Retina (tissue), 1 donor: ENCODE measurements at regions not wholly inside any gene's neighbourhood (a gene's known extent, or its start where the extent isn't known, plus 50 kb on each side); places are given as distances from the start of the nearest gene placed in this dataset.
"Not testable (repeated sequence)": the region's sequence is repeated elsewhere in the genome, so short reads cannot be mapped to it uniquely, and the experiment has no call there.

Experiments
- DNase-seq: peaks from one replicate; pipeline ENCODE4 v3.0.0-alpha.2; 2016

DNA sequence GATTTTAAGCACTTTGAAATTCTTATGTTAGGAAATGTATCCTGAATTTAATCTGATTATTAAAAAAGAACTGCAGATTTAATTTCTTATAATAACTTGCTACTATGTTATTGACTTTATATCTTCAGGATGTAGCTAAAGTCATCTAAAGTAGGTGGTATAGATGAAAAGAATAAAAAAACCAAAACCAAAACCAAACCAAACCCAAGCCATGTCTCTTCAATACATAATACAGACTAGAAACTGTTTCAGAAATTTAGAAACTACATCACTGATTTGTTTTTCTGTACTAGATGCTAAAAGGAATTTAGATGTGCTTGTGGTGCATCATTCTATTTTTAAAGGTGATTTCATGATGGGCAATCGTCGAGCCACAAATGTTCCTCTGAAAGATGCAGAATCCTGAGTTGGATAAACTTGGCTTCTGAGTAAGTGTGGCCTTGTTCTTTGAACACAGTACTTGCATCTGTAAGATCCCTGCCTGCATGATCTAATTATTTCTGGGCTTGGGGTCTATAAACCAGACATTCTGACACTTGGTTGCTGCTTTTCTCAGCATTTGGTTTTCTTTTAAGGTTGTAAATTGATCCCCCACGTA, 287.1 kb upstream of the SUCLG2 start:
- DNase-seq: no peak

DNA sequence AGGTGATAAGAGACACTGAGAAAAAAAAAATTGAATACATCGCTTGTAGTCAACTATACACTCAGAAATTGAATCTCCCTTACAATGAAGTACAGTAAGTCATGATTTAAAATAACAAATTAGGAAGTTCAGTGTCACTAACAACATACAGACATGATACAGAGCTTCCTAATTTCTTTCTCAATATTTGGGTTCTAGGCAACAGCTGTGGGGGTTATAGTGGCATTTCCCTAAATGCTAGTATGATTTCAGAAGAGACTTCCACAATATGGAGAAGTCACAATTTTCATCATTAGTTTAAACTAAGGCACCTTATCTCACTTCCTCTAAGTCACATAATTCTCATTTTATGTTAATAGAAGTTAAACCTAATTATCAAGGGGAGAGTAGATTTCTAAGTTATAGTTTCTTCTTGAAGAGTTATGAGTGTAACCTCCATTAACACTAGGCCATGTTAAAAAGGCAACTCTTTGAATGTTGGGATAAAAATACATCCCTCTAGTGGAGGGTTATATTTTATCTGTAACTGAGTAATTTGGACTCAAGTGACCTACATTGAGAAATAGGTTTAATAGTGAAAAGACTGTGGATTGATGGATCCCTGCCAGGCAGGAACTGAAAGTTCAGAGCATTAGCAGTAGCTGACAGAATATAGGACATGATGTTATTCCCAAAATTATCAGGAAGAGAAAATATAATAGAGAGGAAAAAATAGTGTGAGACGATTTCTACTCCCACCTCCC, 286.0 kb upstream of the SUCLG2 start:
- no peak for DNase-seq

DNA sequence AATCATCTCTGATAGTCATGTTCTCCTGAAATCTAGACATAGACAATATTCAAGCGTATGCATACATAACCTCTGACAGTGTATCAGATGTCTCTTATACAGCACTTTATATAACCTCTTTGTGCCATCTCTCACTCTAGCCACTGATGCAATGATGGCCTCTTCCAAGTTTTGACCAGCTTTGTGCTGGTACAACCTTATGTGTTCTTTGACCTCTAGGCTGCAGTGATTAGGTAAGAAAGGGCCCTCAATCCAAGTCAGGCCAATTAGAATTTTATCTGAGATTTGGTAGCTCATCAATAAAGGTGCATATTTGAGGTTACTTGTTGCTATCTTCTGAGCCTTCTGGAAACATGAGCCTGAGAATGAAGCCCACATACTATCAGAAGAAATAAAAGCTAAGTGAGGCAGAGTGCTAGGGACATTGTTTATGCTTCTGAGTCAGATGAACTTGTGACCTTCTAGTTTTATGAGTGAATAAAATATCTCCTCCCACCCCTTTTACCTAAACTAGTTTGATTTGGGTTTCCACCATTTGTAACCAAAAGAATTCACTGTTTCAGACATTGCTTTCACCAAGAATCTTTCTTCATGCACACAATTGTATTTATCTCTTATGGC, 283.2 kb upstream of the SUCLG2 start:
- no peak for DNase-seq

DNA sequence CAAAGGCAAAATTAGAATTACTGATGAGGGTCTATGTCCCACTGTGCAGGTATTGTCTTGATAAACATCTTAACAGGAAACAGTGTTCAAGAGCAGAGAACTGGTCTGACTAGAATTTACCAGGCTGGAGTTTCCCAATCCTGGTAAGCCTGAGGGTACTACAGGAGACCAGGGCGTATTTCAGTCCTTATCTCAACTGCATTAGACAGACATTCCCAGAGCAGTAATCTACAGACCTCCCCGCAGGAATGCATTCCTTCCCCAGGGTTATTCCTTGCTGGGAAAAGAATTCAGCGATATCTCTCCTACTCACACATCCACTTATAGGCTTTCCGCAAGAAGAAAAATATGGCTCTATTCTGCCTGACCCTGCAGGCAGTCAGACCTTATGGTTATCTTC, 276.0 kb upstream of the SUCLG2 start:
- not testable (repeated sequence) for DNase-seq

DNA sequence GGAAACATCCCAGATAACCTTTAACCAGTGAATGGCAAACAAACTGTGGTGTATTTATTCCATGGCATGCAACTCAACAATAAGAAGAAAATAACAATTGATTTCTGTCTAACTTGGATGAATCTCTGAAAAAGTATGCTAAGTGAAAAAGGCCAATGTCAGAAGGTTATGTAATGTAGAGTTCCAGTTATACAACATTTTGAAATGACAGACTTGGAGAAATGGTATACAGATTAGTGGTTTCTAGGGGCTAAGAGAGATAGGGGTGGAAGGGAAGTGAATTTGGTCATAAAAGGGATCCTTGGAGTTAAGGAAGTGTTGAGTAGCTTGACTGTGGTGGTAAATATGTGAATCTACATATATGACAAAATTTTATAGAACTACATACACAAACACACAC, 269.4 kb upstream of the SUCLG2 start:
- no peak for DNase-seq

DNA sequence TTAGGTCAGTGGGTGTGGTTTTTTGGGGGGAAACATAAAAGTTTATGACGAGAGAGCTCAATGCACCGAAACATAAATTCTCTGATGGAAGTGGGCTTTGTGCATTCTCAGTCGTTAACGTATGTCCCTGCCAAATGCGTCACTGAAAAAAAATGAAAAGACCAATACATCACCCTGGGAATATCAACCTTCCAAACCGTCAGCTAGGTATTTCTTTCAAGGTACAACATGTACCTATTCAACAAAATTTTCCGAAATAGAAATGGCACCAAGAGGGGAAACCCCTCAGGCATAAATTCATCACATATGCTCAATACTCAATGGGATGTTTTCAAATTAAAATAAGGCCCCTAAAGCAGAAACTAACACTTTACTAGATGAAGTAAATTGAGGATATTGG, 266.6 kb upstream of the SUCLG2 start:
- no peak for DNase-seq

DNA sequence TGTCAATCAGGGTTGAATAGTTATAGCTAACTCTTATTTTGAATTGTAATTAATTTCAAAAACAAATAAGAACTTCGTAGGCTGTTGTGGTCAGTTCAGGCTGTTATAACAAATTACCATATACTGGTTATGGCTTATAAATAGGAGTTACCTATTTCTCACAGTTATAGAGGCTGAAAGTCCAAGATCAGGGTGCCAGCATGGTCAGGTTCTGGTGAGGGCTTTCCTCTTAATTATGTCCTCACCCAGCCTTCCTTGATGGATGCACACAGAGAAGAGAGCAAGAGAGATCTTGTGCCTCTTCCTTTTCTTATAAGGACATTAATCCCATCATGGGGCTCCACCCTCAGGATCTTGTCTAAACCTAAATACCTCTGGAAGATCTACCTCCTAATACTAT, 265.9 kb upstream of the SUCLG2 start:
- DNase-seq: no peak

DNA sequence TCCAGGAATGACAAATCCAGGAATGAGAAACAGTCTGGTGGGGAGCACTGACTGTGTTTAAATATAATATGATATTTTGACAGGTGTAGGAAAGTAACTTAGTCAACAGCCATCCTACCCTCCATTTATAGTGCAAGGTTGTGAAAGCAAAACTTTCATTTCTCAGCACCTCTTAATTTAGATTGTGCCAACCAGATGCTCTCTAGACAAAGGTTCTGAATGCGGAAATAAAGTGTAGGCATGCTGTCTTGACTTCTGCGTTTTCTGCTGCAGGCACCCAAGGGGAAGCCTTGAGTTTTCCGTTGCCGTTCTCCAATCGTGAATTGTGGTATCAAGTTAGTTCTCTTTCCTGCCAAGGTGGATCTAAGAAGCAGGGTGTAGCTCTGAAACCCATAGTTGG, 261.9 kb upstream of the SUCLG2 start:
- no peak for DNase-seq

DNA sequence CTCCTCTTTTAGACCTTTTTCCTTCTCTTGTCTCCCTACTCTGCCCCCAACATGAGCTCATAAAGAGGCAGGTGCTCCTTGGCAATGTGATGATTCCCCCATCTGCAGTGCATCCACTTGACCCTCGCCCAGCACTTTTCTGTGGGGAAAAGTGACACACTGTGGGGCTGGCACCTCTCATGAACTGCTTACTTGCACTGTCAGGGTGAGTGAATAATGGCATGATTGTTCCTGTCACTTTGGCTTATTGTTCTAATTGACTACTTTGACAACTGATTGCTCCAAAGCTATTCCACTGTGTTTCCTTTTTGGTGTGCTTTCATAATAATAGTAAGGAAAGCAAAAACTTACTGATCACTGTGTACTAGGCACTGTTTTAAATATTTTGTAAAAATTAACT, 253.3 kb upstream of the SUCLG2 start:
- DNase-seq: no peak

DNA sequence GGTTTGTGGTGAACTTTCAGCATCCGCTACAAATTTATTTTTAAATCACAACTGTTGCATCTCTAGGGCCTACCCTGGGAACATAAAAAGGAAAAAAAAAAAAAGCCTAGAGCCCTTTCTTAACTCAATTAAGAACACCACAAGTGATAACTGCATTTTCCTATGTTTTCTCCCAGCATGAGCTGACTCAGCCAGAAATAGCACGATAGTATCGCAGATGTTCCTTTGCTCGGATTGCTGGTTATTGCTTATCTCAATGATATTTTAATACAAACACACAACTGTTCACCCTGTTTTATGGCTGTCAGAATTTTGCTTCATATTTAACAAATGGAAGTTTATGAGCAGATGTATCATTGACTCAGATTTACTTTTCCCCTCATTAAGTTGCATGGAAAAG, 251.8 kb upstream of the SUCLG2 start:
- no peak for DNase-seq

DNA sequence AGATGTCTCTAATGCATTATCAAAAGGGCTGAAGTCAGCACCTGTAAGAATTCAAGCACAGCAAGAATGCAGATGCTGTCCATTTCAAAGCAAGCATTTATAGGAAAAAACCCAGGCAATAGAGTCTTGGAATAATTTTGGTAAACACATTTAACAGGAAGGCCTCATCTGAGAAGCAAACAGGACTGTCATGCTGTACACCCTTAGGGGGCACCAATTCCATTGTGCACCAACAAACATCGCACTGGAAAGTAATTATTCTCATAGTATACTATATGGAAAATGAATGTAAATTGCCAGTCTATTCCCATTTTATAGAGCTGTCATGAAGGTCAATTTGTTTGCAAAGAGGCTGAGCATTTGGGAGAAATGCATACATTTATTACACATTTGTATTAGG, 247.3 kb upstream of the SUCLG2 start:
- no peak for DNase-seq

DNA sequence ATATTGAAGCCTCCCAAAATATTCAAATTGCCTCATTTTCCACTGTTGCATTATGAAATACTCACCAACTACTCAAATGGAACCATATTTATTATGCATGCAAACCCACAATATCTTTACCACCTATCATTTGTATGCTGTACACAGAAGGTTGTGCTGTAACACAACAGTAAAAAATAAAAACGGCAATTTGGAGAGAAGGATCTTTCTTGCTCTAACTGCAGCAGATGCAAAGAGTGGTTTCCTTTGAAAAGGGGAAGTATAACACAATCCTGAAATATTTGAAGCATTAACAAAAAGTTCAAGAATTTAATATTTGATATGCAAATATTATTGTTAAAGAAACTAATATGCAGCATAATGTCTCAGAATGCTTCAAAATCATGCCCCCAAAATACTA, 244.5 kb upstream of the SUCLG2 start:
- no peak for DNase-seq

DNA sequence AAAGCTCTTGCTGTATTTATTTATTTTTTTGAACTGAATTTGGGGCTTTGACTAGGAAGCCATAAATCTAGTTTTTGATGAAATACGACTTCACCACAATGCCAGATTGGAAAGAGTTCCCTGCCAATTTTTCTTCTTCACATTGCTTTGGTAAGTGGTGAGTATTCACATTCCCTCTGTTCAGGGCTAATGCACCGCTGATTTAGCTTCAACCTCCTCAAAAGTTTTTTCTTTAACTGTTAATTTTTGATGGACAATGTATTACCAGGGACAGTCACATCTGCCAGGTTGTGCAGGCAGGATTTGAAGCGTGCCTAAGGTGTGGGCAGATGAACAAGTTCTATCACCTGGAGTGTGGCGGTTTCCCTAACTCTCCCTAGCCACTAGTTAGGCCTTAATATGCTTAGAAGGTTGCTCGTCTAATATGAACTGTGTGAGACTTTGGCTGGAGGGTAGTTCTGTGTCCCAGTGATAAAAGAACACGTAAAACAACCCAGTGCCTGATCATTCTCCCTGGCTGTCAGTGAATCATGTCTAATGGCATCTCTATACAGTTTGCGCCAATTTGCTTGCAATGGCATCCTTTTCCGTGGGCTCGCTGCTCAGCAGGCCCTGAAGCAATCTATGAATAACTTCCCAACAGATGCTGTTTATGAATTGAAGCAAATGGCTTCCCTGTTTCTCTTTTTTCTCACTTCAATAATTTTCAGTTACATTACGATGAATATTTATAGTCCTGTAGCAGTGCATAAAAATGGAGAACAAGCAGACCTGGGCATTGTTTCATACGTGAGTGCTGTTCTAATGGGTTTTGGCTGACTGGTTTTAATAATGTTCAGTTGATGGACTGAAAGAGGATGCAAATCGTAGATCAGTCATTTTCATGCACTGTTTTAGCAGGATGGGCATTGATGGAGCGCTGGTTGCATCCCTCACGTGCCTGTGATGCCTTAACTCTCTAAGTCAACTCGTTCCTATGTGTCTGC, 243.2 kb upstream of the SUCLG2 start:
- DNase-seq: peak; percentile 2

DNA sequence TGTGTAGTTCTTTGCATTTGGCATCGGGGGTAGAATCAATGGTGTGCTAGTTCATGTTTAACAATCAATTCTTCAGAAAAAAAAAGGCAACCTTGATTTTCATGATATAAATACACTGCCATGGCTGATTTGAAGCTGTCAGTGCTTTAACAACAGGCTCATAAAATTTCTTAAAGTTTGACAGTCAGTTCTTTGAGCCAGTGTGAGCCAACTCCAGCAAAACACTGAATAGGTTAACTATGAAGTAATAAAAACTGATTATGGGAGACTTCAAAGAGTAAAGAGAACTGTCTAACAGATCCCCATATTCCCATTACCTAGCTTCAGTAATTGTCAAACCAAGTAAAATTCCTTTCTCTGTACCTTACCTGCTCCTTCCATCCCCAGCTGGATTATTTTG, 241.7 kb upstream of the SUCLG2 start:
- DNase-seq: no peak

DNA sequence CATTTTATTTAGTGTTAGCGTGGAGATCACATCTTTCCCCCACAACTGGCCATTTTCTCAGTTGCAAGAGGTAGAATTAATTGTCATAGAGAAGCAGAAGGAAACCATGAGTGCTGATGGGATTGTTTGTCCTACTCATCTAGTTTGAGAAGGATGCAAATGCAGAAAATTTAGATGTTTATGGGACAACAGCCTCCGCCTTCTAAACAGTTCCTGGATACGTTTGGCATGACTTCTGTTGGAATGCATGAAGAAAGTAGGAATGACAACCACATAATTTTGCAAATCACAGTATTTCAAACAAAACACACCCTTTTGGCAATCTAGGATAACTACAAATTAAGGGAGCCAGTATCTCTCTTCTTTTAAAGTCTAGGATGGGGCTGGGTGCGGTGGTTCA, 240.1 kb upstream of the SUCLG2 start:
- no peak for DNase-seq

DNA sequence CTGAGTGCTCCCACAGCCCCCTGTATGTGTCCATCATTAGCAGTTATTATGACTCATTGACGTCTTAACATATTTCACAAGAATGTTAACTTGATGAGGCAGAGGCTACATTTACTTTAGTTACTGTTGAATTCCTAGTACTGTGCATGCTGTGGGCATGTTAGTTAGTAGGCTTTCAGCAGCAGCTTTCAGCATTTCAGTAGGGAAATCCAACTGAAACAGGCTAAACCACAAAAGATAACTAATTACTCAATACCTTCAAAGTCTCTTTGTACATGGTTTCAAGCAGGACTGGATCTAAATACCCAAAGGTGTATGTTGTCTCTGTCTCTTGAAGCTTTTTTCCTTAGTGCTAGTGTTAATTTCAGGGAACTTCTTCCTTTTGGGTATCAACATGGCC, 229.9 kb upstream of the SUCLG2 start:
- no peak for DNase-seq

DNA sequence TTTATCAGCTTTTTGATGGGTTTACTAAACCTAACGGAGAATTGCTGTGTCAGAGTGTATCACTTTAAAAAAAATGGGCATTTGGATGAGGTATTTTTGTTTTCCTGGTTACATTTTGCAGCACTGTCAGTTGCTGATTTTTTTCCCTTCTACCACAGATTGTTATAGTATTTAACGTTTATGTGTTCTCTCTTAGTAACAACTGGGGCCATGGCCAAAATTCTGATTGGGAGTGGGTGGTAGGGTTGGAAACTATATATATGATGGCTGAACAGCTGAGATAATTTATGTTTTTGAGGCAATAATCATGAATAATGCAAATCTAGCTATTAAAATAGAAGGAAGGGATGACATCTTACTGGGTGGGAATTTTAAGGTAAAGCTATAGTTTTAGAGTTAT, 229.4 kb upstream of the SUCLG2 start:
- no peak for DNase-seq

DNA sequence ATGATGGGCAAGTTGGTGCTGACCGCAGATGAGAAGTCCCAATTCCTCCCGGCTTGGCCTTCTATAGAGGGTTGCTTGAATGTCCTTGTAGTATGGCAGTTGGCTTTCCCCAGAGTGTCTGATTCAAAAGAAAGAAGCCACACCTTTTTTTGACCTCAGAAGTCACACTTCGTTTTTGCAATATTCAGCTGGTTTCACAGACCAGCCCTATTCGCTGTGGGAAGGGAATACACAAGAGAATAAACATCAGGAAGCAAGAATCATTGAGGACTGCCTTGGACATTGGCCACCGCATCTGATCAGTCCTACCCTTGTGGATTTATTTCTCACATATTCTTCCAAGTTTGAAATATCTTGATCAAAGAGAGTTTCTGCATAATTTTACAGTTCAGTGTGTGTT, 228.6 kb upstream of the SUCLG2 start:
- no peak for DNase-seq

DNA sequence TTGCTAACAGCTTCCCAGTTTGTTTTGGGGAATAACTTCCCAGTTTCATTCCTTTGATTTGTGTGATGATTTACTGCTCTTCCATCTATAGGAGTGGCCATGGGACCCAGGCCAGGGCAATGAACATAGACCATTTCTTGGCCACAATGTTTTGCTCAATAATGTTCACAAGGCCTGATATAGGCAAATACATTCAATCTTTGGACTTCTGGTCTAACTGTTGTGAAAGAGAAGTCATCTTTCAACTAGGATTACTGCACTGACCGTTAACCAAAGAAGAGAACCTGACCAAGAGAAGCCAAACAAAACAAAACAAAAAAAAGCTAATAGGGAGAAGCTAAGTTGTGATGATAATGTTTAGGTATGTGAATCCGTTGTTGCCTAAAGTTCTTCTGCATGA, 221.8 kb upstream of the SUCLG2 start:
- DNase-seq: no peak

DNA sequence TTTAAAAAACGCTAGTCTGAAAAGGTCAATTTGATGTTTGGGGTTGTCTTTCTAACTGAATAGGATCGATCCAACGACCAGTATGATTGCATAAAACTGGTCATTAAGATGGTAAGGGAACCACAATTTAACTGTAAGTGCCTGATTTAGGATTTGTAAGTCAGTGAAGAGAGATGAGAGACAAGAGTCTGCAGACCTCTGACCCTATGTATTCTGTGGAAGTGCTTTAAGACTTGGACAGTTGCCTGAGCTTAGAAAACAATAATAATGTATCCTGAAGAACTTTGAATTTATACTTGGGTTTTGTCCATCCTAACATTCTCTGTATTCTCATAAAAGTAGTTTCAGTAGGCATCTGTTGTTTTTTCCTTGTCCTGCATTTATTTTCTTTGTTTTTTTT, 221.4 kb upstream of the SUCLG2 start:
- no peak for DNase-seq

DNA sequence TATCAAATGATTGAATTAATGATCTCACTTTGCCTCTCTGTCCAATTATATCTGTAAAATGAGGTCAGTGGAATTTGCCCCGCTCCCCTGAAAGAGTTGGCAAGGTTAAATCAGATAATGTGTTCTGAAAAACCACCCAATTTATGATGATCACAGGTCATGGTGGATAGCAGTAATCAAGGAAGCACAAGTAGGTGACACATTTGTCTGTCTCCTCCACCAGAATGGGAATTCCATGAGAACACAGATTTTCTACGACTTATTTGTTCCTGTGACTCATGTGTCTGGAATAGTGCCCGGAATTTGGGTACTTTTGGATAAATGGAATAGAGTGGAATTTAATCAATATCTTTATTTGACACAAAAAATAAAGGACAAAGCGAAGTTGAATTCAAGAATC, 220.9 kb upstream of the SUCLG2 start:
- DNase-seq: no peak

DNA sequence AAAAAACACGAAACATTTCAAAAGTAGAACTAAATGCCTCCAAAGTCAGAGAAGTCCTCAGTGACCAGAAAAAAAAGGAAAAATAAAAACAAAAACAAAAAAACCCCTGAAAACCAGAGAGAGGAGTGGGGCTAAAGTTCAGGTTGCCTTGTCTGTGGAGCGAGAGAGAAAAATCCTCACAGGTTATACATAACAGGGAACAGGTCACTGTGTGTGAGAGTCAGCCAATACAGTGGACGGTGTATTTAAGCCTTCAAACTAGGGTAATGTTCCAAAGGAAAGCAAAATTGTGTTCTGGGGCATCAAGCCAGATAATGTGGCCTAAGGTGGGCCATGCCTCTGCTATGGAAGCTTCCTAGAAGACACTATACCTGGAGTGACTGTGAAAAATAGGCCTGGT, 216.1 kb upstream of the SUCLG2 start:
- DNase-seq: no peak

DNA sequence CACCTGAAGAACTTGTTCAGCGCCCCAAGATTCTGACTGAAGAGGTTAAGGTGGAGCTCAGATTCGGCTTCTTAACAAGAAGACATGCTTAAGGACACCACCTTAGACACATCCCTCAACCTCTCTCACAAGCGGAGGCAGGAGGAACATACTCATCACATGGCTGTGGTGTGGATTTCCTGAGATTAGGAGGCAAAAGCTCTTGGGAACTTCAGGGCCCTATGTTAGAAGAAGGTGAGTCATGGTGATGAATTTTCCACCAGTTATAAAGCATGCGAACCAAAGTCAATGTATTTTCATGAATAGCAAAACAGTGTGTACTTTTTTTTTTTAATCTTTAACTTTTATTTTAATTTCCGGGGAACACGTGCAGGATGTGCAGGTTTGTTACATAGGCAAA, 212.2 kb upstream of the SUCLG2 start:
- DNase-seq: no peak
